ENCODE measurements at regions not wholly inside any gene's neighbourhood (a gene's known extent, or its start where the extent isn't known, plus 50 kb on each side); places are given as distances from the start of the nearest gene placed in this dataset.

DNA sequence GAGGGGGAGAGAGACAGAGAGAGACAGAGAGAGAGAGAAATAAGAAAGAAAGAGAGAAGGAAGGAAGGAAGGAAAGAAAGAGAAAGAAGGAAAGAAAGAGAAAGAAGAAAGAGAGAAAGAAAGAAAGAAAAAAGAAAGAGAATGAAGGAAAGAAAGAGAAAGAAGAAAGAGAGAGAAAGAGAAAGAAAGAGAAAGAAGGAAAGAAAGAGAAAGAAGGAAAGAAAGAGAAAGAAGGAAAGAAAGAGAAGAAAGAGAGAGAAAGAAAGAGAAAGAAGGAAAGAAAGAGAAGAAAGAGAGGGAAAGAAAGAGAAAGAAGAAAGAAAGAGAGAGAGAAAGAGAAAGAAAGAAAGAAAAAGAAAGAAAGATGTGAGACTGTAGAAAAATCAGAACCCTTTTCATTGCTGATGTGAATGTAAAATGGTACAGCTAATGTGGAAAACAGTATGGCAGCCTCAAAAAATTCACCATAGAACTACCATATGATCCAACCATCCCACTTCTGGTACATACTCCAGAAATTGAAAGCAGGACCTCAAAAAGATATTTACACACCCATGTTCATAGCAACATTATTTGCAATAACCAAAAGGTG is 203.4 kb upstream of the POU3F3 start:
- H3K27ac ChIP-seq = no peak overlapping the region
- TF ChIP-seq, protein P1, sequence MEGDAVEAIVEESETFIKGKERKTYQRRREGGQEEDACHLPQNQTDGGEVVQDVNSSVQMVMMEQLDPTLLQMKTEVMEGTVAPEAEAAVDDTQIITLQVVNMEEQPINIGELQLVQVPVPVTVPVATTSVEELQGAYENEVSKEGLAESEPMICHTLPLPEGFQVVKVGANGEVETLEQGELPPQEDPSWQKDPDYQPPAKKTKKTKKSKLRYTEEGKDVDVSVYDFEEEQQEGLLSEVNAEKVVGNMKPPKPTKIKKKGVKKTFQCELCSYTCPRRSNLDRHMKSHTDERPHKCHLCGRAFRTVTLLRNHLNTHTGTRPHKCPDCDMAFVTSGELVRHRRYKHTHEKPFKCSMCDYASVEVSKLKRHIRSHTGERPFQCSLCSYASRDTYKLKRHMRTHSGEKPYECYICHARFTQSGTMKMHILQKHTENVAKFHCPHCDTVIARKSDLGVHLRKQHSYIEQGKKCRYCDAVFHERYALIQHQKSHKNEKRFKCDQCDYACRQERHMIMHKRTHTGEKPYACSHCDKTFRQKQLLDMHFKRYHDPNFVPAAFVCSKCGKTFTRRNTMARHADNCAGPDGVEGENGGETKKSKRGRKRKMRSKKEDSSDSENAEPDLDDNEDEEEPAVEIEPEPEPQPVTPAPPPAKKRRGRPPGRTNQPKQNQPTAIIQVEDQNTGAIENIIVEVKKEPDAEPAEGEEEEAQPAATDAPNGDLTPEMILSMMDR (IDR thresholded peaks at IDR 0.05) = no peak
- H3K4me3 ChIP-seq = no peak overlapping the region
- H3K27me3 ChIP-seq (ENCODE audit: low read depth) = no peaks in the 10 kb centered on the region
- H3K36me3 ChIP-seq = no peaks in the 10 kb centered on the region
- H3K9me3 ChIP-seq = no peaks in the 10 kb centered on the region
- no peaks in the 10 kb centered on the region for H3K4me1 ChIP-seq
- intact Hi-C loops (cut with DNase I) = no loop called here
- DNase-seq (no peak), ATAC-seq (no peak)

DNA sequence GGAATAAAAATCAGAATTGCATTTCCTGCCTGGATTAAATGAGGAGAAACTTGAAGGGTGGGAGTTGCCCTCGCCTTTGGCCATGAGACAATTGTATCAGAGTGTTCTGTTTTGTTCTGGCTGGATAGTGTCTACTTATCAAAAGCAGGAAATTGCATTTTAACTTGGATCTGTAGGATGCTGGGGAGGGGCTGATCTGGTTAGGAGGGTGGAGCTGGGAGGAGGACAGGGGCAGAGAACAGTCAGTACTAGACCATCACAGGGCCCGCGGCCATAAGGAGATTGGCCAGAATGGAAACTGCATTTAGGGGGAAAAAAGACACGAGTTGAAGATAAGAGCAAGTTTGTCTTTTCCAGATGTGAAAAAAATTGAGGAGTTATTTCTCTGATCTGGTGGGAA is 199.1 kb upstream of the POU3F3 start:
- DNase-seq = no peak

DNA sequence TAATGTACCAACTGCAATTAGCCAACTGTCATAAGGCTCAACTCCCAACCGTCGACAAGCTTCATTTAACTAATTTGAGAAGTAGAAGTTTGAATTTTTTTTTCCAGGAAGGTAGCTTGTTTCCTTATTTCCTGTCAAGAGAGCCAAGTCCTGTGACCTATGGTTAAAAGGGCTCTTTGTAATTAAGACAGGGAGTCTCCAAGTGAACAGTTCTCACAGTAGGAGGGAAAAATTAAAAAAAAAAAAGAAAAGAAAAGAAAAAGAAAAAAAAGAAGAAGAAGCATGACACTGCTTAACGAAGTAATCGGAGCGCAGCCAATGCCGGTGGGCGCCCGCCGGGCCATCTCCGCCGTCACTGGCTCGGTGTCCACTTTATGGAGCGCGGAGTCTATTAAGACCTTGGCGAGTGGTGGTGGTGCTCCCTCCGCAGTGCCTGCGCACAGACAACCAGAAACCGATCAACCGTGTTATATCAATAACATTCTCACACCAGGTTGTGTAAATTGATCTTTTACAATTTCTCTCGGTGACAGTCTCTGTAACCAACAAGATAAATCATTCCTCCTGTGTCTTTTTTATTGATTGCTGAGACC is 197.2 kb upstream of the POU3F3 start:
- ATAC-seq = no peak
- Histone ChIP-seq H3K36me3 (no peaks in the 10 kb centered on the region), H3K9me3 (no peaks in the 10 kb centered on the region), H3K27ac (no peak overlapping the region), H3K4me1 (no peaks in the 10 kb centered on the region), H3K4me3 (no peak overlapping the region), H3K27me3 (ENCODE audit: low read depth) (peaks cover 10% of the 10 kb centered on the region)
- TF ChIP-seq, protein P1 (IDR thresholded peaks at IDR 0.05) = no peak
- DNase-seq = no peak
- intact Hi-C loops (cut with DNase I) = no loop called here

More for the DNA sequence above, 199.1 kb upstream of the POU3F3 start:
- H3K4me1 ChIP-seq = no peaks in the 10 kb centered on the region
- peak overlapping the region; percentile 48 for H3K27ac ChIP-seq
- H3K36me3 ChIP-seq = no peaks in the 10 kb centered on the region
- intact Hi-C loops (cut with DNase I) = no loop called here
- peak; percentile 60 to 62 for ATAC-seq
- H3K4me3 ChIP-seq = no peak overlapping the region
- H3K9me3 ChIP-seq = no peaks in the 10 kb centered on the region
- H3K27me3 ChIP-seq (ENCODE audit: low read depth) = peaks cover 10% of the 10 kb centered on the region
- TF ChIP-seq, protein P1 (IDR thresholded peaks at IDR 0.05) = no peak

DNA sequence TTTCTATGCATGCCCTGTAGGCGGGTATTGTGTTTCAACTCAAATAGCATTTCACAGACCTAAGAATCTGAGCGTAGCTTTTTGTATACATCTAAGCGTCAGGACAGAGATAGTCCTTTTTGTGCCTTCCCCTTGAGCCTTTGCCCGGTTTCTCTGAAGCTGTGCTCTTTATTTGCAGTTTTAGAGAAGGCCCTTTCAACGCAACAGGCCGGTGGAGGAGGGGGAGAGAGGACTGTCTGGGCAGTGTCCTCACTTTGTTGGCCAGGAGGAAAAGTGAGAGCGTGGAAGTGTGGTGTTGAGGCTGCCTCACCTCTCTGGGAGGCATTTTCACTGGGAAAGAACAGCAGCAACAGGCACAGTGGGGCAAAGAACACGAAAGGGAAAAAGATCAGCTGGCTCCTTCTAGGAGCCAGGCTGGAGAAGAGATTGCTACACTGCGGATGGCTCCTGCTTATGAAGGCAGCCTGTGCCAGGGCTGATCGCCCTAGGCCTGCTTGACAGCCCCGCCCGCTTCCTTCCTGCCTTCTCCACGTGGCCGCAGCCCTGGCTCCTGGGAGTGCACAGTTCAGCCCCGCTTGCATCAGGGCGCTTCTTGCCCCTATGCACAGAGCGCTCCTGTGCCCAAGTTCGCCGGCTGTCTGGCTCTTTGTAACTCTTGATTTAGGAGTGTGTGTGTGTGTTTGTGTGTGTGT is 195.6 kb upstream of the POU3F3 start:
- H3K4me1 ChIP-seq = no peaks in the 10 kb centered on the region
- peaks cover 10% of the 10 kb centered on the region for H3K27me3 ChIP-seq (ENCODE audit: low read depth)
- intact Hi-C loops (cut with DNase I) = no loop called here
- no peaks in the 10 kb centered on the region for H3K36me3 ChIP-seq
- H3K27ac ChIP-seq = peak overlapping the region; percentile 25
- ATAC-seq (peak; percentile 80 to 84), DNase-seq (peak; percentile 76)
- no peak overlapping the region for H3K4me3 ChIP-seq
- TF ChIP-seq, protein P1 (IDR thresholded peaks at IDR 0.05) = no peak
- H3K9me3 ChIP-seq = no peaks in the 10 kb centered on the region

DNA sequence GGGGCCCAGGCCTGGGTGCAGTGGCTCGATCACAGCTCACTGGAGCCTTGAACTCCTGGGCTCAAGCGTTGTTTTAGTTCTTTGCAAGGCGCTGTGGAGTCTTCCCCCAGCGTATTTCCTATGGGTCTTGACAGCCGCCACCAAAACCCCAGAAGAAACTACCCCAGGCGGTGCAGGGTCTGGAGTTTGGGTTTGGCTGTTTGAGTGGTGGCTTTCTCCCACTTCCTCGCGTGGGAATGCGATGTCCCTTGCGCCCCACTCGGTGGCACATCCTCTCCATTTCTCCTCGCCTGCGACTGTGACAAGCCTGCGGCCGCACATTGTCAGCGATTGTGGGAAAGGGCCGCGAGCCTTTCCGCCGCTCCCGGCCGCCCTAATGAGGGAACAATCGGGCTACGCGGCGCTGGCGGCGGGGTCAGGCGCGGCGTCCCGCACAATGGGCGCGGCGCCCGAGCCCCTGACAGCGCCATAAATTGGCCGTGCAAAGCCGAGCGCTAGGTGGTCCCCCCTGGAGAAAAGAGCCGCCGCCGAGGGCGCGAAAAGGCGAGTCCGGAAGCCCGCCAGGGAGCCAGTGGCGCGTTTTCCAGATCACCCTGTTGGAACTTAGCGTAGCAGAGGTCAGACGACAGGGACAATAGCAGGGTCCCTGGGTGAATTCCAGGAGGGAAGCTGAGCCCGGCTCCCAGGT is 194.9 kb upstream of the POU3F3 start:
- Histone ChIP-seq H3K9me3 (no peaks in the 10 kb centered on the region), H3K4me3 (peak overlapping the region; percentile 10), H3K4me1 (no peaks in the 10 kb centered on the region), H3K36me3 (no peaks in the 10 kb centered on the region), H3K27ac (no peak overlapping the region), H3K27me3 (ENCODE audit: low read depth) (peaks cover 10% of the 10 kb centered on the region)
- intact Hi-C loops (cut with DNase I) = no loop called here
- DNase-seq (no peak), ATAC-seq (peak; percentile 28 to 46)
- TF ChIP-seq, protein P1 (IDR thresholded peaks at IDR 0.05) = no peak
